NCI-H69 (cell line): ENCODE measurements at regions not wholly inside any gene's neighbourhood (a gene's known extent, or its start where the extent isn't known, plus 50 kb on each side); places are given as distances from the start of the nearest gene placed in this dataset.
"Not testable (repeated sequence)": the region's sequence is repeated elsewhere in the genome, so short reads cannot be mapped to it uniquely, and the experiment has no call there.

Source experiments
- DNase-seq: peaks from one replicate; lab custom pipeline; 2025; lab: John Stamatoyannopoulos, UW

- DNase-seq = no peak
These were observed 91.7 kb upstream of the SFSWAP start for GRCh38 chr12:131619106-131619642.

DNA sequence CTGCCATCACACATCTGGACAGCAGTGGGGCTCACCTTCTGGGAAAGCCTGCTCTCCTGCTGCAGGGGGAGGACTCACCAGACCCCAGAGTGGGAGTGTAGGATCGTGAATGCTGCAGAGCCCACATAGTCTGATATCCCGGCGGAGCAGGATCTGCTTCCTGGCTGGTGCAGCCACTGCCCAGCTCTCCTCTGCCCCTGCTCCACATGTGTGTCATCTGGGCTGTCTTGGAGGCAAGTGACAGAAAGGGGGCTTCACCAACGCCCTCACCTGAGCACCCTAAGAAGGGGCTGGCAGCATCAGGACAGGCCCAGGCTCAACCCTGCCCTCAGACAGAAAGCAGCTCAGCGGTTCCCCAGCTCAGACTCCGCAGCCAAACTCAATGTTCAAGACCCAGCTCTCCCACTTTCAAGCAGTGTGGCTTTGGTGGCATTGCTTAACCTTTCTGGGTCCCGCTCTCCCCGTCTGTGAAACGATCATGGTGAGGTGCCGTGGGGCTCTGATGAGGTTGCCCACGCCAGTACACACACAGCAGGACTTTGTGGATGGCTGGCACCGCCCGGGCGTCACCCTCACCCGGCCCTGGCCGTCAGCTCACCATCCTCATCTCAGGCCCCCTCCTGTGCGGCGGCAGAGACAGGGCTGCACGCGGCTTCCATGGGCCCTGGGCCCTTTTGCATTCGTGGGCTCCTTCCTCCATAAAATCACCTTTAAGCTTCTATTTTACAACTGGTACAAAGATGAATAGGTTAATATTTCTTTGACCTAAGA, 91.0 kb upstream of the SFSWAP start:
- no peak for DNase-seq

DNA sequence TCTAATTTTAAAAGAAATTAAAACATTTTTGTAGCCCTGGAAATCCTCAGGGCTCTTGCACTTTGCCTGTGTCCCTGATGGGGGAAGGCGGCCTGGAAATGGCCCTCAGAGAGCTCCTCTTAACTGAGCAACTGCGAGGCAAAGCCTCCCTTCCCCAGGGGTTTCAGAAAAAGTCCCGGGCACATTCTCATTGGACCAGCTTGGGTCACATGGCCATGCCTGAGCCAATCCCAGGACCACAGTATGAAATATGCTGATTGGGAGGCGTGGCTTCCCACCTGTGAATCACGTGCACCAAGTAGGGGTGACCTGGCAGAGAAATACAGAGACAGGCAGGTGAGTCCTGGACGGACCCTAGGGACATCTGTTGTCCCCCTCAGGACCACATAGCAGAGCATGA, 90.4 kb upstream of the SFSWAP start:
- no peak for DNase-seq

GRCh38 chr12:131620946-131621681, 89.8 kb upstream of the SFSWAP start:
- no peak for DNase-seq

DNA sequence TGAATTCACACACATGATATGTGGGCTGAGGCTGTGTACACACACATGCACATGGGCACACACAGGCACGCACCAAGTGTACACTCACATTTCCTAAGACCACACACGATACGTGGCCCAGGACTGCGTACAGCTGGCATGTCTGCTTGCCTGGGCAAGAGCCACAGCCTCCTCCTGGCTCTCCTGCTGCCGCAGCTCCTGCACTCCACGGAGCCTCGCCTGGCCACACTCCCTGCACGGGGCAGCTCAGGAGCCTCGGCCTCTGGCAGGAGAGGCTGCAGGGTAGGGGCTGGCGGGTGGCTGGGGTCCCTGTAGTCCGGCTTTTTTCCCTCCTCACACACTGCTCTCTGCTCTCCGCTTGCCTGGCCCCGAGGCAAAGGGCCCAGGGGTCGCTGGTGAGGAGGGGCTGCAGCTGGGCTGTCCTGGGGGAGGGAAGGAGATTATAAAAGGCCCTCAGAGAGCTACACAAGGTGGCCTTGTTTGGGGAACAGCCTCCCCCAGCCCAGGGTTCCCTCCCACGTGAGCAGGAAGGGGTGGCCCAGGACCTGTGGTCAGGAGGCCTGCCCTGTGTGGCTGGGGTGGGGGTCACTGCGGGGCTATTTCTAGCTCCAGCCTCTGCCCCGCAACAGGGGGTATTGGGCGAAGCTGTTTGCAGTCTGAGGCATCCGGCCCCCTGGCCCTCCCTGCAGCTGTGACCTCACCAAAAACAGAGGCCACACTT, 89.0 kb upstream of the SFSWAP start:
- no peak for DNase-seq

DNA sequence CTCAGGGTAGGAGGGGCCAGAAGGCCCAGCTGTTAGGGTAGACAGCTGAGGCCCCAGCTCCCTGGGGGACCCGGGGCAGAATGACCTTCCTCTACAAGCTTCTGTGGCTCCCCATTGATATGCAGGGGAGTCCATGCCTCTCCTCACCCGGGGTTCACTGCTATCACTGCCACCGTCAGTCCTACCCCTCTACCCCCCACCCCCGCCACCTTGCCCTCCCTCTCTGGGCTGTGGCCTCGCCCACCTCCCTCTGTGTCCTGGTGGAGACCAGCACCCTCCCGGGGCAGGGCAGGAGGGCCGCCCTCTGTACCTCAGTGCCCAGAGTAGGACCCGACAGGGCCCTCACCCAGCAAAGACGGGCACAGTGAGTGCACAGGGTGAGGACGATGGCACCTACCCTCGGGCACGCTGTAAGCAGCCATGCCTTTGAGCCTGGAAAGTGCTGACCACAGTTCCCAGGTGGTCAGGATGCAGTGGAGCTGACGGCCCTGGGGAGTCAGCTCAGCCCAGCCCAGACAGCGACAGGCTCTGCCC, 88.4 kb upstream of the SFSWAP start:
- no peak for DNase-seq

DNA sequence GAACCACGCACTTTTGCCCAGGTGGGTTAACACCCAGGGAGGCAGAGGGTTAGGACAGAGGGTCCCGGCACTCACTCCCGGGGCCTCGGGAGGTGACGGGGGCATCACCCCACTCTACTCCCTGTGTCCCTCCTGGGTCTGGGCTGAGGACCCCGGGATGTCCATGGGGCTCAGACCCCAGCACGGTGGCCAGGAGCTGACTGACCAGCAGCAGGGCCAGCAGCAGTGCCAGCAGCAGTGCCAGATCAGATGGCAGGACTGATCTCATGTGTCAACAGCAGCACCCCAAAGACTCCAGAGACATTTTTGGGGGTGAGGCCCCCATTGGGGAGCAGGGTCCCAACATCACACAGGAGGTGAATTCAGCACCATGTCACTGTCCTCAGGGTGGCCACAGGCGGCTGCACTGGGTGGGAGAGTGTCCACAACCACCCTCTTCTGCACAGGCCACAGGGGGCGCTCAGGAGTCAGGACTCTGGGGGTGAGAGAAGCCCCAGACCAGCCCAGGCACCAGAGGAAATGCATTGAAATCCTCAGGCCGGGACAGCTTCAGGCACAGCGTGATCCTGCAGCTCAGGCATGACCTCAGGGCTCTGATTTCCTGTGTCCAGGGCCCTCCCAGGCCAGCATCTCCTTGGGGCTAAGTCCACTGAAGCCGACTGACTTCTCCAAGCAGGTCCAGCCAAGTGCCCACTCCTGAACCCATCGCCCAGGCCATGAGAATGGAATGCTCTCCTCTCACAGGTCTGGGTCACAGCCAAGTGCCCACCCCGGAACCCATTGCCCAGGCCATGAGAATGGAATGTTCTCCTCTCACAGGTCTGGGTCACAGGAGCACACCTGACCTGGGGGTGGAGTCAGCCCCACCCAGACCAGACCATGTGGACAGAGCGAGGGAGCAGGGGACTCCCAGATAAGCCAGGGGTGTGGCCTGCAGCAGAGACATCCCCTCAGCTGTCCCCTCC, 87.2 kb upstream of the SFSWAP start:
- DNase-seq = not testable (repeated sequence)

- peak; percentile 30 for DNase-seq
These were observed 86.5 kb upstream of the SFSWAP start for GRCh38 chr12:131624369-131624739.

DNA sequence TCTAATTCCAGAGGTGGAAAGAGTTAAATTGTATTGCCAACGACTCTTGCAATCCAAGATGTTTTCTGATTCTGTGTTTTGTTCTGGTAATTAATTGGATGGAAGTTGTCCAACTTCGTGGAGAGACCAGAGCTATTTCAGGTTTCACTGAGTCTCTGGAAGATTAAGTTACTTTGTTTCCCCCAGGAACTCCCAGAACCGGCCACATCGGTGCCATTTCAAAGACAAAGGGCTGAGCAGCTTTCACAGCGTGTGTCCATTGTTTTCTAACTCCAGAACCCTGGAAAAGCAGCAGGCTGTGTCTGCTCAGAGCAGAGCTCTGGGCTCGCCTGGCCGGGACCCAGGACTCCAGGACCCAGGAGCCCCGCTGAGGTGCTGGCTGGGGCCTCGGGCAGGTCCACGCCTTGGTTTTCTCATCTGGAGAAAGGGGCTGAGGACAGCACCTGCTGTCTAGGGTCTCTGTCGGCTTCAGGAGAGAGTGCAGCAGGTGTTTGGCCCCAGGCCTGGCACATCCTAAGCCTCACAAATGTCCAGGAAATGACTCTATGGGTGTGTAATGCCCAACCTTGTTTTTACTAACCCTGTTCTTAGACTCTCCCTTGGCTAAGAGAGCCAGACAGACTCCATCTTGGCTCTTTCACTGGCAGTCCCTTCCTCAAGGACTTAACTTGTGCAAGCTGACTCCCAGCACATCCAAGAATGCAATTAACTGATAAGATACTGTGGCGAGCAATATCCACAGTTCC, 86.0 kb upstream of the SFSWAP start:
- DNase-seq = peak; percentile 77

- DNase-seq = not testable (repeated sequence)
These were observed 84.7 kb upstream of the SFSWAP start for GRCh38 chr12:131625966-131626722.

DNA sequence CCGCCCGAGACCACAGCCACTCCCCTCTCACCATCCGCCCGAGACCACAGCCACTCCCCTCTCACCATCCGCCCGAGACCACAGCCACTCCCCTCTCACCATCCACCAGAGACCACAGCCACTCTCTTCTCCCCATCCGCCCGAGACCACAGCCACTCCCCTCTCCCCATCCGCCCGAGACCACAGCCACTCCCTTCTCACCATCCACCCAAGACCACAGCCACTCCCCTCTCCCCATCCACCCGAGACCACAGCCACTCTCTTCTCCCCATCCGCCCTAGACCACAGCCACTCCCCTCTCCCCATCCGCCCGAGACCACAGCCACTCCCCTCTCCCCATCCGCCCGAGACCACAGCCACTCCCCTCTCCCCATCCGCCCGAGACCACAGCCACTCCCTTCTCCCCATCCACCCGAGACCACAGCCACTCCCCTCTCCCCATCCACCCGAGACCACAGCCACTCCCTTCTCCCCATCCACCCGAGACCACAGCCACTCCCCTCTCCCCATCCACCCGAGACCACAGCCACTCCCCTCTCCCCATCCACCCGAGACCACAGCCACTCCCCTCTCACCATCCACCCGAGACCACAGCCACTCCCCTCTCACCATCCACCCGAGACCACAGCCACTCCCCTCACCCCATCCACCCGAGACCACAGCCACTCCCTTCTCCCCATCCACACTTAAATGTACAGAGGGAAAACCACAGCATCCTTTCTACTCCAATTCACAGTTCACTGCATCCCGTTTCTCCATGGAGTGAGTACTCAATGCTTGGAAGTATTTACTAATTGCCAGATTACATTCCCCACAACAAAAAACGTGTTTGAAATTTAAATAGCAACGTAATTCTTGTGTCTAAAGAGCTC, 83.5 kb upstream of the SFSWAP start:
- DNase-seq = not testable (repeated sequence)

GRCh38 chr12:131628023-131628740, 82.7 kb upstream of the SFSWAP start:
- no peak for DNase-seq

DNA sequence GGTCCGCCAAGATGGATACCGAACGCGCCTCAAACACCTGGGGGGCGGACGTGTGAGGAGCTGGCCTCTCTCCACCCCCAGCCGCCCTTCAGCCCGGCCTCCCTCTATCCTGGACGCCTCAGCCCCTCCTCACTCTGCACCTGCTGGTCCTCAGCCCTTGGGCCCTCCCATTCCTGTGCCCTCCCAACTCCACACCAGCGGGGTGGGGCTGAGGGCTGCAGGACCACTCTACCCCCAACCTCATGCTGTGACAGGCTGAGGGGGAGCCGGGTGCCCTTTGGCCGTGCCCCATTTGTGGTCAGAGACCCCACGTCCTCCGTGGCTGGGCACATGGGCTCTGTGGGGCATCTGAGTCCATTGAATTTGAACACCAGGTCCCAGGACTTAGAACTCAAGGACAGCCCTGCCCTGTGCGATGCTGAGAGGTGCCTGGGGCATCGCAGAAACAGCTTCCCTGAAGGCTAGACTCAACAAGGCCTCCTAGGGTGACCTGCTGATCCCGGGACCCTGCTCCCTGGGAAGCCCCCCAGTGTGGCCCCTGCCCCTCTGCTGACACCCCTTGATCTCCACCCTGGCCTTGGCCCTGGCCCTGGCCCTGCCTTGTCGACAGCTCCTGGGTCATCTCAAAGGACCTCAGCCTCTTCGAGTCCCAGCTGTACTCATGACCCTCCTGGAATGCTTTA, 82.0 kb upstream of the SFSWAP start:
- DNase-seq = no peak

GRCh38 chr12:131631230-131631629, 79.7 kb upstream of the SFSWAP start:
- DNase-seq = no peak

DNA sequence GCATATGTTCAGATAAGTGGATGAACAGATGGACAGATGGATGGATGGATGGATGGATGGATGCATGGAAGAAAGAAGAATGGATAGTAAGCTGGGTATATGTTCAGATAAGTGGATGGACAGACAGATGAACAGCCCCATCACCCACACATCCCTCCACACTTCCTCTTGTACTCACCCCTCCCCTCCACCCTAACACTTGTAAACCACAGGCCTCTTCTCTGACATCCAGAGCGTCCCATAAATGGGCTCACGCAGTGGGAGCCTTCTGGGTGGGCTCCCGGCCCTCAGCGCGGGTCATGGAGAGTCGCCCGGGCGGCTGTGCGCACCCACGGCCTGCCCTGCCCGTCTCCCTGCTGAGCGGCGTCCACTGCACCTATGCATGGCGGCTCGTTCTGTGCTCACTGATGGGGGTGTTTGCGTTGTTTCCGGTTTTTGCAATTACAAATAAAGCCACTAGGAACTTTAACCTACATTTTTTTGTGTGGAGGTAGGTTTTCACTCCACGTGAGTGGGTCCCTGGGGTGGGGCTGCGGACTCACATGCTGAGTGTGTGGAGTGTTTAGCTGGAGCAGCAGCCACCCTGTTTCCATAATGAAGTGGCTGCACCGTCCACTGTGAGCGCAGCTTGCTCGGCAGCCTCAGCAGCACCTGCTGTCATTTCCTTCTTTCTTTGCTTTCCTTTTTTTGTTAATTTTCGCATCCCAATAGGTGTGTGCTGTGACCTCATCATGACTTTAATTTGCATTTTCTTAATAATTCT, 78.8 kb upstream of the SFSWAP start:
- DNase-seq = not testable (repeated sequence)

GRCh38 chr12:131632652-131633023, 78.3 kb upstream of the SFSWAP start:
- not testable (repeated sequence) for DNase-seq

GRCh38 chr12:131633610-131634009, 77.3 kb upstream of the SFSWAP start:
- not testable (repeated sequence) for DNase-seq
